WTC11 (cell line): ENCODE measurements at regions not wholly inside any gene's neighbourhood (a gene's known extent, or its start where the extent isn't known, plus 50 kb on each side); places are given as distances from the start of the nearest gene placed in this dataset.
A peak's percentile ranks its signal among the peaks of the same experiment; 100 is the strongest.

Experiments
- ATAC-seq: fragments of 200-7000 bp; cut with Tn5 transposase; 2 replicates; pipeline ENCODE4 v1.10.0; 2021; ENCODE audit warnings: mild to moderate bottlenecking, moderate library complexity
- CTCF ChIA-PET: fragments of 300-600 bp; sonication (Branson Sonifier 250); formaldehyde crosslinking; loops from one replicate; lab custom pipeline; 2021; ENCODE audit warnings: antibody characterized with exemption; lab: Charles Lee
- POLR2A ChIA-PET: fragments of 350-600 bp; sonication (Branson Sonifier 250); formaldehyde crosslinking; loops from one replicate; lab custom pipeline; 2021; ENCODE audit warnings: antibody characterized with exemption; lab: Charles Lee
- DNase-seq: peaks from one replicate; pipeline ENCODE4 v3.0.0; 2021; ENCODE audit warnings: low spot score
- H3K27ac Mint-ChIP-seq: 2 replicates; pipeline ENCODE4 v1.8.0; 2021; ENCODE audit warnings: mixed read lengths
- H3K27me3 Mint-ChIP-seq: 2 replicates; pipeline ENCODE4 v1.8.0; 2021; ENCODE audit warnings: low read depth, mild to moderate bottlenecking, moderate library complexity, mixed read lengths
- H3K36me3 Mint-ChIP-seq: 2 replicates; pipeline ENCODE4 v1.8.0; 2021; ENCODE audit warnings: mixed read lengths
- H3K4me1 Mint-ChIP-seq: 2 replicates; pipeline ENCODE4 v1.8.0; 2022; ENCODE audit warnings: mixed read lengths
- H3K4me3 Mint-ChIP-seq: 2 replicates; pipeline ENCODE4 v1.8.0; 2021; ENCODE audit warnings: mild to moderate bottlenecking, moderate library complexity, mixed read lengths
- H3K9me3 Mint-ChIP-seq: 2 replicates; pipeline ENCODE4 v1.8.0; 2021; ENCODE audit warnings: mixed read lengths
- AFF4 ChIP-seq: sonication (generic); formaldehyde crosslinking; IDR thresholded peaks from 2 replicates; pipeline ENCODE4 v1.8.1; 2023; ENCODE audit warnings: mild to moderate bottlenecking, missing genetic modification reagents, borderline replicate concordance
- ATF1 ChIP-seq: sonication (generic); formaldehyde crosslinking; IDR thresholded peaks from 2 replicates; pipeline ENCODE4 v1.8.1; 2023; ENCODE audit warnings: mild to moderate bottlenecking, moderate library complexity, missing genetic modification reagents
- CREM ChIP-seq: sonication (generic); formaldehyde crosslinking; IDR thresholded peaks from 2 replicates; pipeline ENCODE4 v1.8.1; 2022; ENCODE audit warnings: mild to moderate bottlenecking, missing genetic modification reagents, moderate library complexity
- ELF4 ChIP-seq: sonication (generic); formaldehyde crosslinking; IDR thresholded peaks from 2 replicates; pipeline ENCODE4 v1.8.1; 2022; ENCODE audit warnings: low read depth, mild to moderate bottlenecking, moderate library complexity, missing genetic modification reagents
- ETV6 ChIP-seq: sonication (generic); formaldehyde crosslinking; IDR thresholded peaks from 2 replicates; pipeline ENCODE4 v1.8.1; 2022; ENCODE audit warnings: mild to moderate bottlenecking, missing genetic modification reagents
- FOXJ3 ChIP-seq: sonication (generic); formaldehyde crosslinking; IDR thresholded peaks from 2 replicates; pipeline ENCODE4 v1.9.0; 2021; ENCODE audit warnings: missing genetic modification reagents, mild to moderate bottlenecking, borderline replicate concordance
- FOXP1 ChIP-seq: sonication (generic); formaldehyde crosslinking; IDR thresholded peaks from 2 replicates; pipeline ENCODE4 v1.8.0; 2022; ENCODE audit warnings: missing genetic modification reagents, mild to moderate bottlenecking, moderate library complexity, borderline replicate concordance
- JAZF1 ChIP-seq: fragments of 250-450 bp; sonication (Bioruptor Pico); IDR thresholded peaks from 2 replicates; pipeline ENCODE4 v1.9.0; 2021; ENCODE audit warnings: moderate library complexity, mild to moderate bottlenecking, inconsistent platforms
- MXD4 ChIP-seq: fragments of 250-450 bp; sonication (Bioruptor Pico); IDR thresholded peaks from 2 replicates; pipeline ENCODE4 v1.8.0; 2021; ENCODE audit warnings: mild to moderate bottlenecking, moderate library complexity, borderline replicate concordance
- MYBL2 ChIP-seq: sonication (generic); formaldehyde crosslinking; IDR thresholded peaks from 2 replicates; pipeline ENCODE4 v1.8.1; 2023; ENCODE audit warnings: mild to moderate bottlenecking, moderate library complexity, missing genetic modification reagents
- NFYB ChIP-seq: sonication (generic); formaldehyde crosslinking; conservative IDR thresholded peaks from 2 replicates; pipeline ENCODE4 v1.8.0; 2022; ENCODE audit warnings: low read depth, missing genetic modification reagents
- NR3C1 ChIP-seq: sonication (generic); formaldehyde crosslinking; conservative IDR thresholded peaks from 2 replicates; pipeline ENCODE4 v1.8.1; 2023; ENCODE audit warnings: low read depth, mild to moderate bottlenecking, missing genetic modification reagents
- RELA ChIP-seq: sonication (generic); formaldehyde crosslinking; IDR thresholded peaks from 2 replicates; pipeline ENCODE4 v1.8.1; 2022; ENCODE audit warnings: missing genetic modification reagents, mild to moderate bottlenecking, borderline replicate concordance
- SMAD4 ChIP-seq: sonication (generic); formaldehyde crosslinking; IDR thresholded peaks from 2 replicates; pipeline ENCODE4 v1.8.0; 2022; ENCODE audit warnings: mild to moderate bottlenecking, missing genetic modification reagents
- TCF7 ChIP-seq: sonication (generic); formaldehyde crosslinking; IDR thresholded peaks from 2 replicates; pipeline ENCODE4 v1.8.0; 2022; ENCODE audit warnings: mild to moderate bottlenecking, low read depth, missing genetic modification reagents, moderate library complexity
- TF ChIP-seq, protein P1 (sequence below): sonication (generic); formaldehyde crosslinking; IDR thresholded peaks from 2 replicates; pipeline ENCODE4 v1.8.0; 2023; ENCODE audit warnings: missing genetic modification reagents, mild to moderate bottlenecking, borderline replicate concordance
- TF ChIP-seq, protein P2 (sequence below): sonication (generic); formaldehyde crosslinking; IDR thresholded peaks from 2 replicates; pipeline ENCODE4 v1.8.1; 2022; ENCODE audit warnings: mild to moderate bottlenecking, moderate library complexity, missing genetic modification reagents
- TF ChIP-seq, protein P3 (sequence below): fragments of 250-450 bp; sonication (Bioruptor Pico); IDR thresholded peaks from 2 replicates; pipeline ENCODE4 v1.9.0; 2021; ENCODE audit warnings: moderate library complexity, mild to moderate bottlenecking, inconsistent platforms, borderline replicate concordance
- TF ChIP-seq, protein P4 (sequence below): fragments of 200-600 bp; IDR thresholded peaks from 2 replicates; pipeline ENCODE4 v1.8.0; 2022; ENCODE audit warnings: antibody characterized with exemption

GRCh38 chr3:166955201-166955939 lies 424.7 kb downstream of the ZBBX start:
- Mint-ChIP-seq H3K27ac (no peak overlapping the region), H3K4me3 (no peak overlapping the region)
- ATAC-seq: no peak

GRCh38 chr3:166934879-166935278 lies 445.2 kb downstream of the ZBBX start:
- Mint-ChIP-seq H3K9me3 (no peaks in the 10 kb centered on the region), H3K27ac (no peak overlapping the region), H3K4me1 (no peaks in the 10 kb centered on the region), H3K36me3 (no peaks in the 10 kb centered on the region), H3K4me3 (no peak overlapping the region), H3K27me3 (no peaks in the 10 kb centered on the region; the same call in 1 of the 2 replicates)
- no peak for TF ChIP-seq NR3C1 (CRISPR knock-in tag)
- TF ChIP-seq ELF4: no peak
- no peak for TF ChIP-seq TCF7
- TF ChIP-seq JAZF1 (CRISPR knock-in tag): no peak
- TF ChIP-seq, protein P1, sequence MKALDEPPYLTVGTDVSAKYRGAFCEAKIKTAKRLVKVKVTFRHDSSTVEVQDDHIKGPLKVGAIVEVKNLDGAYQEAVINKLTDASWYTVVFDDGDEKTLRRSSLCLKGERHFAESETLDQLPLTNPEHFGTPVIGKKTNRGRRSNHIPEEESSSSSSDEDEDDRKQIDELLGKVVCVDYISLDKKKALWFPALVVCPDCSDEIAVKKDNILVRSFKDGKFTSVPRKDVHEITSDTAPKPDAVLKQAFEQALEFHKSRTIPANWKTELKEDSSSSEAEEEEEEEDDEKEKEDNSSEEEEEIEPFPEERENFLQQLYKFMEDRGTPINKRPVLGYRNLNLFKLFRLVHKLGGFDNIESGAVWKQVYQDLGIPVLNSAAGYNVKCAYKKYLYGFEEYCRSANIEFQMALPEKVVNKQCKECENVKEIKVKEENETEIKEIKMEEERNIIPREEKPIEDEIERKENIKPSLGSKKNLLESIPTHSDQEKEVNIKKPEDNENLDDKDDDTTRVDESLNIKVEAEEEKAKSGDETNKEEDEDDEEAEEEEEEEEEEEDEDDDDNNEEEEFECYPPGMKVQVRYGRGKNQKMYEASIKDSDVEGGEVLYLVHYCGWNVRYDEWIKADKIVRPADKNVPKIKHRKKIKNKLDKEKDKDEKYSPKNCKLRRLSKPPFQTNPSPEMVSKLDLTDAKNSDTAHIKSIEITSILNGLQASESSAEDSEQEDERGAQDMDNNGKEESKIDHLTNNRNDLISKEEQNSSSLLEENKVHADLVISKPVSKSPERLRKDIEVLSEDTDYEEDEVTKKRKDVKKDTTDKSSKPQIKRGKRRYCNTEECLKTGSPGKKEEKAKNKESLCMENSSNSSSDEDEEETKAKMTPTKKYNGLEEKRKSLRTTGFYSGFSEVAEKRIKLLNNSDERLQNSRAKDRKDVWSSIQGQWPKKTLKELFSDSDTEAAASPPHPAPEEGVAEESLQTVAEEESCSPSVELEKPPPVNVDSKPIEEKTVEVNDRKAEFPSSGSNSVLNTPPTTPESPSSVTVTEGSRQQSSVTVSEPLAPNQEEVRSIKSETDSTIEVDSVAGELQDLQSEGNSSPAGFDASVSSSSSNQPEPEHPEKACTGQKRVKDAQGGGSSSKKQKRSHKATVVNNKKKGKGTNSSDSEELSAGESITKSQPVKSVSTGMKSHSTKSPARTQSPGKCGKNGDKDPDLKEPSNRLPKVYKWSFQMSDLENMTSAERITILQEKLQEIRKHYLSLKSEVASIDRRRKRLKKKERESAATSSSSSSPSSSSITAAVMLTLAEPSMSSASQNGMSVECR: no peak
- no peak for TF ChIP-seq ETV6 (CRISPR knock-in tag)
- TF ChIP-seq, protein P2, sequence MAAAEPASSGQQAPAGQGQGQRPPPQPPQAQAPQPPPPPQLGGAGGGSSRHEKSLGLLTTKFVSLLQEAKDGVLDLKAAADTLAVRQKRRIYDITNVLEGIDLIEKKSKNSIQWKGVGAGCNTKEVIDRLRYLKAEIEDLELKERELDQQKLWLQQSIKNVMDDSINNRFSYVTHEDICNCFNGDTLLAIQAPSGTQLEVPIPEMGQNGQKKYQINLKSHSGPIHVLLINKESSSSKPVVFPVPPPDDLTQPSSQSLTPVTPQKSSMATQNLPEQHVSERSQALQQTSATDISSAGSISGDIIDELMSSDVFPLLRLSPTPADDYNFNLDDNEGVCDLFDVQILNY (CRISPR knock-in tag): no peak
- TF ChIP-seq SMAD4 (CRISPR knock-in tag): no peak
- TF ChIP-seq ATF1 (CRISPR knock-in tag): no peak
- no peak for DNase-seq
- ChIA-PET POLR2A (no interaction called here), CTCF (no interaction called here)
- ATAC-seq: no peak

More at GRCh38 chr3:166955201-166955939, 424.7 kb downstream of the ZBBX start:
- DNase-seq: no peak
- ChIA-PET POLR2A (no interaction called here), CTCF (no interaction called here)
- peaks cover 5% of the 10 kb centered on the region for H3K4me1 Mint-ChIP-seq
- no peaks in the 10 kb centered on the region for H3K27me3 Mint-ChIP-seq
- TF ChIP-seq MYBL2 (CRISPR knock-in tag) (no peak), CREM (CRISPR knock-in tag) (no peak)
- peaks cover 20% of the 10 kb centered on the region for H3K9me3 Mint-ChIP-seq
- H3K36me3 Mint-ChIP-seq: no peaks in the 10 kb centered on the region

GRCh38 chr3:166917437-166917836 lies 462.7 kb downstream of the ZBBX start:
- ChIA-PET POLR2A (no interaction called here), CTCF (no interaction called here)
- H3K27ac Mint-ChIP-seq: no peak overlapping the region
- DNase-seq (no peak), ATAC-seq (peak; percentile 60)
- peaks cover 3% of the 10 kb centered on the region; the same call in 1 of the 2 replicates for H3K4me1 Mint-ChIP-seq
- H3K27me3 Mint-ChIP-seq: no peaks in the 10 kb centered on the region
- TF ChIP-seq, protein P3, sequence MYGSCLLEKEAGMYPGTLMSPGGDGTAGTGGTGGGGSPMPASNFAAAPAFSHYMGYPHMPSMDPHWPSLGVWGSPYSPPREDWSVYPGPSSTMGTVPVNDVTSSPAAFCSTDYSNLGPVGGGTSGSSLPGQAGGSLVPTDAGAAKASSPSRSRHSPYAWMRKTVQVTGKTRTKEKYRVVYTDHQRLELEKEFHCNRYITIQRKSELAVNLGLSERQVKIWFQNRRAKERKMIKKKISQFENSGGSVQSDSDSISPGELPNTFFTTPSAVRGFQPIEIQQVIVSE (CRISPR knock-in tag): no peak
- no peak for TF ChIP-seq MXD4
- no peak for TF ChIP-seq RELA (CRISPR knock-in tag)
- TF ChIP-seq FOXJ3: no peak
- TF ChIP-seq AFF4 (CRISPR knock-in tag): no peak
- TF ChIP-seq, protein P4, sequence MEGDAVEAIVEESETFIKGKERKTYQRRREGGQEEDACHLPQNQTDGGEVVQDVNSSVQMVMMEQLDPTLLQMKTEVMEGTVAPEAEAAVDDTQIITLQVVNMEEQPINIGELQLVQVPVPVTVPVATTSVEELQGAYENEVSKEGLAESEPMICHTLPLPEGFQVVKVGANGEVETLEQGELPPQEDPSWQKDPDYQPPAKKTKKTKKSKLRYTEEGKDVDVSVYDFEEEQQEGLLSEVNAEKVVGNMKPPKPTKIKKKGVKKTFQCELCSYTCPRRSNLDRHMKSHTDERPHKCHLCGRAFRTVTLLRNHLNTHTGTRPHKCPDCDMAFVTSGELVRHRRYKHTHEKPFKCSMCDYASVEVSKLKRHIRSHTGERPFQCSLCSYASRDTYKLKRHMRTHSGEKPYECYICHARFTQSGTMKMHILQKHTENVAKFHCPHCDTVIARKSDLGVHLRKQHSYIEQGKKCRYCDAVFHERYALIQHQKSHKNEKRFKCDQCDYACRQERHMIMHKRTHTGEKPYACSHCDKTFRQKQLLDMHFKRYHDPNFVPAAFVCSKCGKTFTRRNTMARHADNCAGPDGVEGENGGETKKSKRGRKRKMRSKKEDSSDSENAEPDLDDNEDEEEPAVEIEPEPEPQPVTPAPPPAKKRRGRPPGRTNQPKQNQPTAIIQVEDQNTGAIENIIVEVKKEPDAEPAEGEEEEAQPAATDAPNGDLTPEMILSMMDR: no peak
- TF ChIP-seq FOXP1 (CRISPR knock-in tag): no peak
- no peak for TF ChIP-seq NFYB
- TF ChIP-seq ATF1 (CRISPR knock-in tag): no peak
- no peak overlapping the region for H3K4me3 Mint-ChIP-seq
- H3K36me3 Mint-ChIP-seq: 0 out of 2 replicates have a peak, but pooled peaks cover 10% of the 10 kb centered on the region
- H3K9me3 Mint-ChIP-seq: peaks cover 60% of the 10 kb centered on the region
